GM21576 (cell line): ENCODE measurements at regions not wholly inside any gene's neighbourhood (a gene's known extent, or its start where the extent isn't known, plus 50 kb on each side); places are given as distances from the start of the nearest gene placed in this dataset.
"Not testable (repeated sequence)": the region's sequence is repeated elsewhere in the genome, so short reads cannot be mapped to it uniquely, and the experiment has no call there.

Experiments used
- ATAC-seq: cut with Tn5 transposase; IDR thresholded peaks from one replicate; pipeline ENCODE4 v1.9.1; 2021; ENCODE audit warnings: mild to moderate bottlenecking, moderate library complexity; ENCODE audit not compliant: unreplicated experiment

DNA sequence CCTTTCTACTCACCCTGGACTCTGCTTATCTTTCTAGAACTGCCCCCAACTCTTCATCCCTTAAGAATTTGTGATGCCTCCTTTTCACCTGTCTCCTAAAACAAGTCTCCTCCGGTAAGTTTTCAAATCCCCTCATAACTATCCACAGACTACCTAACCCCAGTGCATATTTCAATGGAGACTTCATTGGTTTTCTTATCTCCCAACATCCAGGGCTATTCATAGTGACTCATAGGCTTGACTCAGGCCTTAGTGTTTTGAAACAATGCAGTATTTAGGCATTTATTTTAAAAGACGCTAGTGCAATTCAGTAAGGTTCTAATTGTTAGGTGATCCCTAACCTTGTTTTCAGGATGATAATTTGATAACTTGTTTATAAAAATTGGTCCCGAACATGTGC lies 399.2 kb downstream of the CPS1 start:
- ATAC-seq: no peak

GRCh38 chr2:210956101-210956500 lies 399.7 kb downstream of the CPS1 start:
- ATAC-seq: no peak

DNA sequence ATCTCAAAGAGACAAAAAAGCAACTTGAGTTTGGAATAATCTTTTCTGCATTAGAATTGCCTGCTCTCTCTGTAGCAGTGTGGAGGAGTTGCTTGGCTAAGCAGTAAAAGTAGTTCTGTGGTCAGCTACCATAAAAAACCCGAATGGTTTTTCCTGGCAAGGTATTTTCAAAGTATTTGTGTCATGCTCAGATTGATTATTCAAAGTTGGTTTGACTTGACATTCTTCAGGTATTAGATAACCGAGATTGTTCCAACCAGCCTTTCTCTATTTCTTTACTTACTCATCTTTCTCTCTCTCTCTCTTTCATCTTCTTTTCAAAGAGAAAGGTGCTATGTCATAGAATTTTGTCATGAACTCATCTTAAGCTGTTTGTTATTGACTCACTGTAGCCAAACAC lies 404.9 kb downstream of the CPS1 start:
- no peak for ATAC-seq

- ATAC-seq: no peak
Measured at GRCh38 chr2:210963386-210963785, 407.0 kb downstream of the CPS1 start.

DNA sequence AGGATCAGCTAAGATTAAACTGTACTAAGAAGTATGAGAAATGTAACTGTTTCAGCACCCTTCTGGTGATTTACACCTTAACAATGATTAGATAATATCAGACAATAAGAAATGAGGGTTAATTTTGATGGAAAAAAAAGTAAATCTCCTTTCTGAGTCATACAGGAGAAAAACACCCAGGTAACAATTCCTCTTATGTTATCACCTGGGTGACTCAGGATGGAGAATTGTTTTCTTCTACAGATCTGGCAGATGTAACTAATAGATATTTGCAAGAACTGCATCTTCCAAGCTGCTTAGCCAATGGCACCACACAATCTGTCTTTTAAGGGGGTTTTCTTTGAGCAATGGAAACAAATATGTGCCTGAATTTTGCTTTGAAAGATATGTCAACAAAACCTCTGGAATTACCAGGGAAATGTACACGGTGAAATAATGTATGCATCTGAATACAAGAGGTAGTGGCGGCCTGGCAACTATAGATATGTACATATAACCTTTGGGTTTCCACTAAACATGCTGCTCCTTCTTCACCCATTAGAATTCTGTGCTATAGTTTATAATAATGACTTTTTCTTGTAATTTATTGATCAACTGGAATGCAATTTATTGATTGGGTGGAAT lies 407.9 kb downstream of the CPS1 start:
- no peak for ATAC-seq

- ATAC-seq: no peak
Measured at GRCh38 chr2:210965472-210965871, 409.1 kb downstream of the CPS1 start.

GRCh38 chr2:210966330-210966729 lies 409.9 kb downstream of the CPS1 start:
- no peak for ATAC-seq

- no peak for ATAC-seq
Measured at GRCh38 chr2:210971431-210971830, 415.0 kb downstream of the CPS1 start.

- not testable (repeated sequence) for ATAC-seq
Measured at GRCh38 chr2:210986806-210987205, 430.4 kb downstream of the CPS1 start.

DNA sequence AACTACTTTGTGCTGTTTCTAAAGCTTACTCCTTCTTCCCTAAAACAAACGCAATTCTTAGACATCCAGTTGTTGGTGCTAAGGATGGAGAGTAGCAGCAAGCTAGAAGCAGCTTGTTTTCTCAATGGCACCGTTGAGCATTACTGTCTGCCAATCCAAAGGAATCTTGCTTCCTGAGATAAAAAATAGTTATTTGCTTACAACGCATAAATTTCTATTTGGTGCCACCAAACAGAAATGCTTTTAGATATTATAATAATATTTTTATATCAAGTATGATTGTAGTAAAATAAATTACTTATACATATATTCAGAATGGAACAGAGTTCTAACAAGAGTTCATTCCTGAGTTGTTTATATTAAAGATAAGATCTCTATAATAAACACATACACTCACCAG lies 434.7 kb downstream of the CPS1 start:
- no peak for ATAC-seq

GRCh38 chr2:210994104-210994503 lies 437.7 kb downstream of the CPS1 start:
- no peak for ATAC-seq

- ATAC-seq: no peak
Measured at GRCh38 chr2:210997373-210997772, 441.0 kb downstream of the CPS1 start.

- no peak for ATAC-seq
Measured at GRCh38 chr2:210998334-210998733, 441.9 kb downstream of the CPS1 start.

DNA sequence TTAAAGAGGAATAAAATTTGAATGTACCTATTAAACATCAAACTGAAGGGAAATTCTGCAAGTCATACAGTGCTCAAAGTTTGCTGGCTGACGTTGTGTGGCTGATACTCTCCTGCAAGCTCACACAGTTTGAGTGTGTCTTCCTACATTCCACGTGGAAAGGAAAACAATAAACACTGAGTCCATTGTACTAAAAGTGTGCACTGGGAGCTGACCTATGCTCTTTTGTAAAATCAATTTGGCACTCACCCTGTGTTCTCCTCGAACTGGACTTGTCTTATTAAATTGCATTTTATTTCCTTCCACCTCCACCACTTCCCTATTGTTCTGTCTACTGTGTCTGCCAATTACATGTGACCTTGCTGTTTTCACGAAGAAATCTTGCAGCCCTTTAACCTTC lies 458.0 kb downstream of the CPS1 start:
- ATAC-seq: no peak

- no peak for ATAC-seq
Measured at GRCh38 chr2:211014906-211015305, 458.5 kb downstream of the CPS1 start.

DNA sequence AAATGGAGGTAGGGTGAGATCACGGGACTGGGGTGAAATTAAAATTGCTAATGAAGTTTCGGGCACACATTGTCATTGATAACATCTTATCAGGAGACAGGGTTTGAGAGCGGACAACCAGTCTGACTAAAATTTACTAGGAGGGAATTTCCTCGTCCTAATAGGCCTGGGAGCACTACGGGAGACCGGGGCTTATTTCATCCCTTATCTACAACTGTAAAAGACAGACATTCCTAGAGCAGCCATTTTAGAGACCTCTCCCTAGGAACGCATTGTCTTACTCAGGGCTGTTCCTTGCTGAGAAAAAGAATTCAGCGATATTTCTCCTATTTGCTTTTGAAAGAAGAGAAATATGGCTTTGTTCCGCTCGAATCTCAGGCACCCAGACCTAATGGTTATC lies 468.7 kb downstream of the CPS1 start:
- not testable (repeated sequence) for ATAC-seq

- no peak for ATAC-seq
Measured at GRCh38 chr2:211026109-211026508, 469.7 kb downstream of the CPS1 start.

- ATAC-seq: no peak
Measured at GRCh38 chr2:211027976-211028375, 471.6 kb downstream of the CPS1 start.

- no peak for ATAC-seq
Measured at GRCh38 chr2:211033765-211034164, 477.4 kb downstream of the CPS1 start.

DNA sequence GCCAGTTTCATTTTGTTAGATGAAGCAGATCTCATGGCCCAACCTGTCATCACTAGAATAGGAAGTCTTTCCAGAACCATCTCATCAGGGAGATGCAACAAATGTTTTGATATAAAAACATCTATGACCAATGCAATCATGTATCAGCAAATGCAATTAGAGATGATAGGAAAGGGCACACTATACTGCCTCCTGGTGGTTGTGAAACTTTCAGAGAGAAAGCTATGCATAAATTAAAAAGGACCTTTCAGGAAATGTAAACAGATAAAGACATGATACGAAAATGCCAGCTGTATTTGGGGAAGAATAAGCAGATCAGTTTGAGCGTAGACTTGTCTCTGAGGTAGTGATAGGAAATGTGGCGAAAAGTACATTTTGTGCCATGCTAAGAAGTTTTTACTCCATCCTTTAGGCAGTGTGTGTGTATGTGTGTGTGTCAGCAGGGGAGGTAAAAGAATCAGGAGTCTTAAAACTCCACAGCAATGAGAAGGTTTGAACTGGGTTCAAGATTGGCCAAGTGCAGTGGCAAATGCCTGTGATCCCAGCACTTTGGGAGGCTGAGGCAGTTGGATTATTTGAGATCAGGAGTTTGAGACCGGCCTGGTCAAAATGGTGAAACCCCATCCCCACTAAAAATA lies 479.3 kb downstream of the CPS1 start:
- ATAC-seq: peak; percentile 57

- no peak for ATAC-seq
Measured at GRCh38 chr2:211045025-211045424, 488.6 kb downstream of the CPS1 start.

GRCh38 chr2:211049321-211050018 lies 493.1 kb downstream of the CPS1 start:
- peak; percentile 43 for ATAC-seq
